Stomach (tissue), 8 donors: ENCODE measurements at regions not wholly inside any gene's neighbourhood (a gene's known extent, or its start where the extent isn't known, plus 50 kb on each side); places are given as distances from the start of the nearest gene placed in this dataset.

Experiments used
- DNase-seq, 2 donors: peaks; one replicate each; pipeline versions ENCODE4 v3.0.0 to v3.0.0-alpha.2; 2013 to 2019
- H3K27ac ChIP-seq, 5 donors: fragments of 200-600 bp in 4 of 5; sonication (generic) in 4 of 5; one replicate each; pipeline ENCODE4 v1.5.1; 2013 to 2019; ENCODE audit warnings: mild to moderate bottlenecking in 1 of 5, moderate library complexity in 1 of 5
- H3K27me3 ChIP-seq, 3 donors: fragments of 200-600 bp; sonication (generic); one replicate each; pipeline ENCODE4 v1.5.1; 2017 to 2019; ENCODE audit warnings: mixed run types in 1 of 3
- H3K36me3 ChIP-seq, 4 donors: fragments of 200-600 bp; sonication (generic); 1 replicate in 3 of 4; 2 replicates in 1 of 4; pipeline ENCODE4 v1.5.1; 2016 to 2019
- H3K4me1 ChIP-seq, 4 donors: fragments of 200-600 bp; sonication (generic); one replicate each; pipeline ENCODE4 v1.5.1; 2016 to 2019
- H3K4me3 ChIP-seq, 4 donors: fragments of 200-600 bp; sonication (generic) in 3 of 4; one replicate each; pipeline ENCODE4 v1.5.1; 2016 to 2019; ENCODE audit warnings: mild to moderate bottlenecking in 1 of 4
- H3K9me3 ChIP-seq, 4 donors: fragments of 200-600 bp; sonication (generic); one replicate each; pipeline ENCODE4 v1.5.1; 2016 to 2019
- CTCF ChIP-seq, 7 experiments: fragments of 450-650 bp in 4 of 7; fragments of 200-600 bp in 3 of 7; sonication (generic) in 3 of 7; IDR thresholded peaks; one replicate each; pipeline ENCODE4 v1.5.1; 2016 to 2019; ENCODE audit warnings: antibody characterized with exemption in 7 of 7, control low read depth in 2 of 7, mild to moderate bottlenecking in 1 of 7
- EP300 ChIP-seq: sonication (generic); formaldehyde crosslinking; IDR thresholded peaks from one replicate; pipeline ENCODE4 v1.6.1; 2017; ENCODE audit warnings: antibody characterized with exemption
- POLR2A ChIP-seq, 4 donors: fragments of 450-650 bp; IDR thresholded peaks; one replicate each; pipeline ENCODE4 v1.6.1; 2016; ENCODE audit warnings: antibody characterized with exemption in 4 of 4, control low read depth in 2 of 4, mild to moderate bottlenecking in 1 of 4, moderate library complexity in 1 of 4
- POLR2AphosphoS5 ChIP-seq, 3 donors: sonication (generic); formaldehyde crosslinking; IDR thresholded peaks; one replicate each; pipeline ENCODE4 v1.6.1; 2016; ENCODE audit warnings: antibody characterized with exemption in 3 of 3
- WGBS, 5 donors: extraction: QIAGEN DNeasy Blood & Tissue Kit in 3 of 5; methylation state at CpG; one replicate each; pipeline versions ENCODE4 v1.1.5 to v1.1.7; 2013 to 2018; 5-methylcytosine and 5-hydroxymethylcytosine counted together
- intact Hi-C: fragments of 100-400 bp; cut with DNase I; formaldehyde crosslinking; loops from one replicate; pipeline ENCODE4 v1.15.1; 2023; ENCODE audit warnings: low total_unique reads
- donor health status: healthy with polysubstance abuse.
- donor health status: Bipolar disorder and iron deficiency.
- donor health status: healthy.

DNA sequence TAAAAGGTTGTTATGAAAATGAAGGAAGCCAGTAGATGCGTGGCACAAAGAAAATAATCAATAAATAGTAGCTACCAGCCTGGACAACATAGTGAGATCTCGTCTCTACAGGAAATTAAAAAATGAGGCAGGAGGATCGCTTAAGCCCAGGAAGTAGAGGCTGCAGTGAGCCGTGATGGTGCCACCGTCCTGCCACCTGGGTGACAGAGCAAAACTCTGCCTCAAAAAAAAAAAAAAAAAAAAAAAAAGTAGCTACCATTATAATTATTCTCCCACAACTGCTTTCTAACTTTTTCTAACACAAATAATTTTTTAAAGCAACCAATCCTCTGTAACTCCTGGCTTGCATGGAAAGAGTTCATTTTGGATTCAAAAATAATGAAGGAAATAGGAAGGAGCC, 133.0 kb downstream of the NDUFA12 start:
- H3K36me3 ChIP-seq: no peaks in the 10 kb centered on the region
- H3K9me3 ChIP-seq: no peaks in the 10 kb centered on the region
- intact Hi-C loops: no loop called here
- TF ChIP-seq EP300 (no peak), POLR2A (IDR thresholded peaks at IDR 0.05) (no peak), POLR2AphosphoS5 (IDR thresholded peaks at IDR 0.05) (no peak)
- H3K4me1 ChIP-seq: peaks cover 23 to 38% (median 29%) of the 10 kb centered on the region in 4 donors
- 69 to 89% (median 71%) methylated on average over 5 of the region's 5 CpGs for WGBS, 5 donors
- peaks cover 3 to 52% (median 25%) of the 10 kb centered on the region in 3 donors for H3K27me3 ChIP-seq
- H3K27ac ChIP-seq: no peak overlapping the region
- no peak overlapping the region for H3K4me3 ChIP-seq
- DNase-seq: no peak

DNA sequence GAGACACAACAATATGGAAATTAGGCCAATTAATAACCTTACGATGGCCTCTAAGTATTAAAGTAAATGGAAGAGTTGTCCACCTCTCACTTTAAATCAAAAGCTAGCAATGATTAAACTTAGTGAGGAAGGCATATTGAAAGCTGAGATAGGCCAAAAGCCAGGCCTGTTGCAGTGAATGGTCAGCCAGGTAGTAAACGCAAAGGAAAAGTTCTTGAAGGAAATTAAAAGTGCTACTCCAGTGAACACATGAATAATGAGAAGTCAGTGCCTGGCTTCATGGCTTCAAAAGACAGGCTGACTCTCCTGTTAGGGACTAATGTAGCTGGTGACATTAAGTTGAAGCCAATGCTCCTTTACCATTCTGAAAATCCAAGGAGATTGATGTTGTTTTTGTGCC, 135.3 kb downstream of the NDUFA12 start:
- intact Hi-C loops: no loop called here
- 64 to 83% (median 68%) methylated on average over 2 of the region's 2 CpGs for WGBS, 5 donors

DNA sequence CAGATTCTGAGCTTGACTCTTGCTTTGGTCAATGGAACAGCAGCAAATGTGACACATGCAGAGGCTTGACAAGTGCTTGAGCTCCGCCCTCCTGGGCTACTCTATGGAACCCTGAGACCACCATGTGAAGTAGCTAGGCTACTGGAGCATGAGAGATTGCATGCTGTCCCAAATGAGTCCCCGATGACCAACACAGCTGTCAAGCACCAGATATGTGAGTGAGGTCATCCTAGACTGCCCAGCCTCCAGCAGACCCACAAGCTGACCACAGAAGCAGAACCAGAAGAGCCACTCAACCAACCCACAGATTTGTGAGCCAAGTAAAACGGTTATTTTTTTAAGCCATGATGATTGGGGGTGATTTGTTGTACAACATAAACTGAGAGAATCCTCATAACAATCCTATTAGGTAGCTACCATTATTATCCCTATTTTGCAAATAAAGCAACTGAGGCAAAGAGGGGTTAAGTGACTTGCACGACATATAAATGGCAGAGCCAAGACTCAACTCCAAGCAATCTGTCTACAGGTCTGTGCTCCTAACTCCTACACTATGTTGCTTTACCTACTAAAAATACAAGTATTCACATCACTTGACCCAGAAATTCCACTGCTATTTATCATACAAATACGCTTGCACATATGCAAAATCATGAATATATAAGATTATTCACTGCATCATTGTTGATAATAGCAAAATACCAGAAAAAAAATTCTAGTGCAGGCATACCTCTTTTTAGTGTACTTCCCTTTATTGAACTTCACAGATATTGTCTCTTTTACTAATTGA, 136.2 kb downstream of the NDUFA12 start:
- TF ChIP-seq EP300 (no peak), POLR2AphosphoS5 (IDR thresholded peaks at IDR 0.05) (no peak), POLR2A (IDR thresholded peaks at IDR 0.05) (no peak), CTCF (IDR thresholded peaks at IDR 0.05) (no peak)
- H3K27me3 ChIP-seq: peaks cover 0 to 19% (median 0%) of the 10 kb centered on the region in 3 donors
- no peak overlapping the region for H3K4me3 ChIP-seq
- no peaks in the 10 kb centered on the region for H3K9me3 ChIP-seq
- no peaks in the 10 kb centered on the region for H3K36me3 ChIP-seq
- DNase-seq: no peak
- H3K27ac ChIP-seq: no peak overlapping the region
- intact Hi-C loops: no loop called here
- 88 to 91% (median 89%) methylated on average over 4 to 5 of the region's 5 CpGs for WGBS, 5 donors
- peaks cover 0 to 15% (median 8%) of the 10 kb centered on the region in 4 donors for H3K4me1 ChIP-seq

More for the DNA sequence above, 135.3 kb downstream of the NDUFA12 start:
- no peak for TF ChIP-seq POLR2A (IDR thresholded peaks at IDR 0.05)
- no peak for TF ChIP-seq EP300
- TF ChIP-seq CTCF (IDR thresholded peaks at IDR 0.05): no peak
- TF ChIP-seq POLR2AphosphoS5 (IDR thresholded peaks at IDR 0.05): no peak
- H3K4me3 ChIP-seq: no peak overlapping the region
- H3K27me3 ChIP-seq: peaks cover 3 to 28% (median 6%) of the 10 kb centered on the region in 3 donors
- H3K4me1 ChIP-seq: peaks cover 5 to 24% (median 15%) of the 10 kb centered on the region in 4 donors
- no peak overlapping the region for H3K27ac ChIP-seq
- no peaks in the 10 kb centered on the region for H3K36me3 ChIP-seq
- no peak for DNase-seq
- H3K9me3 ChIP-seq: no peaks in the 10 kb centered on the region

DNA sequence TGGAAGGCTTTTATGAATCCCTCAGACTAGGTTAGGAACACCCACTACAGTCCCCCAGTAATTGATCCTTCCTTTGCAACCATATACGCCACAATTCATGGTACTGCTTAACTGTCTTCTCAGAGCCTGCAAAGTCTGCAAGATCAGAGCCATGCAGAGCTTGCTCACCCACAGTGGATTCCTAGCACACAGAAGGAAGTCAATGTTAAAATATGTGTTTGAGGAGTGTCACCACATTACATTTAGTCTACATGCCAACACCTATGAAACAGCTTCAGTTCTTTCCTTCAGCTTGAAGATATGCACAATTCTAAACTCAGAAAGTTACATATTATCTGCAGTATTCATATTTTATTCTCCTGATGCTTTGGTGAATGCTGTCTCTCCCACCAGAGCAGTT, 138.5 kb downstream of the NDUFA12 start:
- TF ChIP-seq CTCF (IDR thresholded peaks at IDR 0.05): no peak
- no peak for TF ChIP-seq POLR2A (IDR thresholded peaks at IDR 0.05)
- no peak for TF ChIP-seq EP300
- TF ChIP-seq POLR2AphosphoS5 (IDR thresholded peaks at IDR 0.05): no peak
- Histone ChIP-seq H3K36me3 (no peaks in the 10 kb centered on the region), H3K9me3 (no peaks in the 10 kb centered on the region), H3K4me3 (no peak overlapping the region), H3K4me1 (peaks cover 0 to 11% (median 5%) of the 10 kb centered on the region in 4 donors), H3K27ac (no peak overlapping the region), H3K27me3 (peaks cover 0 to 3% (median 0%) of the 10 kb centered on the region in 3 donors)
- intact Hi-C loops: no loop called here
- no peak for DNase-seq
- WGBS, 5 donors: 85 to 100% (median 94%) methylated on average over 1 of the region's 1 CpG
